ELF-1 (cell line): ENCODE measurements at regions not wholly inside any gene's neighbourhood (a gene's known extent, or its start where the extent isn't known, plus 50 kb on each side); places are given as distances from the start of the nearest gene placed in this dataset.

Experiments
- DNase-seq: peaks from one replicate; pipeline ENCODE4 v3.0.0-alpha.2; 2016; ENCODE audit warnings: low read depth, low spot score

DNA sequence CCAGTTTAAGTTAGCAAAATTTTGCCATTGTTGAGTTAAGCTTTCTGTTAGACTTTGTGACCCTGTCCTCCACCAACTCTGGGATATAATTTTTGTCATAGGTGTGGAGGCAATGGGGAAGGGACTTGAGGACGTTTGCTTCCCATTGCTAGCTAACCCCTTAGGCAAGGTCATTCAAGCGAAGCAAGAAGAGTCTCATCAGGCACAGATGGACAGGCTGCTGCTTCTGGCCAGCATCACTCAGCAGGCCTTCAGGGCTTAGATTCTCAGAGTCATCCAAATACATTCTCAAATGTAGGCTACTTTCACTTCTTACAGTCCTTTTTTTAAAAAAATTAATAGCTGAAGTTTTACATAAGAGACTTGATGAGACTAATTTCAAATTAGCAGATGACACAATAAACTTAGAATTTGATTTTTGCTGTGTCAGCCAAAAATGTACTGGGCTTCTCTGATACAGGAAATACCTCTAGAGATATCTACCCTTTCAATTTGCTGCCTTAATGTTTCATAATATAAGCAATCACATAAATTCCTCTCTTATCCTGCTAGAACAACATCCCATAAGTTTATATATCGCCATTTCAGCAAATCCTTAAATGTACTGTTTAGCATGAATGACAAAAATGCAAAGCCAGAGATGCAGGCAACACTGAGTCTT lies 875.2 kb downstream of the FLRT2 start:
- DNase-seq, result no peak

DNA sequence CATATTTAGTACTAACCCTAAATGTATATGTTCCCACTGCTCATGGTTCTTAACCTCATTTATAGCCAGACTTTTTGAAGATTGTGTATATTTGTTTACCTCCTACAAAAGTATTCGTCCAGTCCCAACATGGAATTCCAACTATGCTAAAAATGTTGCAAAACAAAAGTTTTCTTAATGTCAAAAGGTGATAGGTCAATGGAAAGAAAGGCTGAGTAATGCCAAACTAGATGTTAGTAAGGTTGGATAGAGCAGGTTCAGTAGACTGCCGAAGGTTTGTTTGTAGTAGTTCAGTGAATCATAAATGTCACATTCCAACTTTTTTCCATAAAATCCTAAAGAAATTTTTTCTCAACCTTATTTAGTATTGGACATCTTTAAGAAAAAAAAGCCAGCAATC lies 874.5 kb downstream of the FLRT2 start:
- no peak for DNase-seq

DNA sequence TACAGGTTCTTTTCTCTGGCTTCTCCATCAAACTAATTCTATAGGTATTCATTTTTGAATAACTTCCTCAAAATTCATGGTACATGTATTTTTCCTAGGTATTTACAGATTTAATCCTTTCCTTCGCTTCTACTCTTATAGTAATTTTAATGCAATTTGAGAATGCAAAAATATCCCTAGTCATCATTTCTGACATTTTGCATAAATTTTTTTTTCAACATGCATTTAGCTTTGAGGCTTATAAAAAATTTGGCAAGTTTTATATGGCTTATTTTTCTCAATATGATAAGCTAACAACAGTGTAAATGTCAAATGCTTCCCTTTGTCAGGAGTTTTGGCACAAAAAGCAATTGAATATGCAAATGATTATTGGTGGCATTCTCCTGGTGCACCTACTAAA lies 872.6 kb downstream of the FLRT2 start:
- DNase-seq, result no peak

DNA sequence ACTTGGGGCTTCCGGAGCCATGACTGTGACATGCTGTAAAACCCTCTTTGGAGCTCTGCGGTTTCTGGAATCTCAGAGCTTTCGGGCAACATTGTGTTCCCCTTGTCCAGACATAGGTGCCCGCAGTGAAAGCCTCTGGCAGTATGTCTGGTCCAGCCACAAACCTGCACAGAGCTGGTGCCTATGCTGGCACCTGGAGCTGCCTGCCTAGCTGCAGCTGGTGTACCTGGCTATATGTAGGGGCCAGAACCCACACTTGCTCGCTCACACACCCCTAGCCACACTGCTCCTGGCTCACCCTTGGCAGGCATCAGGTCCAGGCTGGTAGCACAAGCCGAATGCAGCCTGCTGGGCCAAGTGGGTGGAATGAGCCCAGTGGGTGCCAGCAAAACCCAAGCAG lies 861.1 kb downstream of the FLRT2 start:
- DNase-seq, result no peak

DNA sequence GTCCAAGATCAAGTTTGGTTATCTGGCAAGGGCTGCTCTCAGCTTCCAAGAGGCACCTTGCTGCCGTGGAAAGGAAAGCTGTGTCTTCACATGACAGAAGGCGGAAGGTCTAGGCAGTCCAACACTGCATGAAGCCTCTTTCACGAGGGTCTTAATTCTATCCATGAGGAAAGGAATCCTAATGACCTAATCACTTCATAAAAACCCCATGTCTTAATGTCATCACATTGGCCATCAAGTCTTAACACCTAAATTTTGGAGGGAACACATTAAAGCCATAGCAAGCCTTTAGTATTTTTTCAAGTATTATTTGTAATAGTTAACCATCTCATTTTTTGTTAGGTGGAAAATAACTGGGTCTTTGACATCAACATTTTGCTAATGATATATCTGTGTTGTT lies 858.3 kb downstream of the FLRT2 start:
- DNase-seq, result no peak

DNA sequence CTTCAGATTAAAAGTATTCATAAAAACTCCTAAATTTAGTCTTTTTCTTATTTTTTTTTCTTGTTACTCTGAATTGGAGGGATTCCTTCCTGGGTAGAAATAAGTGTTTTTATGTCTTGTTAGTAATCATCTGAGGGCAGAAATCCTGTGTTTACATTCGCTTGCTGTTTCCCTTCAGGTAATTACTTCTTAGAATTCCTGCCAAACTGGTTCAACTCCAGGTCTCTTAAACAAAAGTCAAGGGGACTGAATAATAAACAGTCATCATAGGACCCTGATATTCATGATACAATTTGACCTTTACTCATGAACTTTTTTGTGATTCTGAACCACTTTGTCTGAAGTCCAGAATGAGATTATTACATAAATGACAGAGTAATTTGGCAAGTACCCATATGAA lies 843.9 kb downstream of the FLRT2 start:
- DNase-seq, result no peak

DNA sequence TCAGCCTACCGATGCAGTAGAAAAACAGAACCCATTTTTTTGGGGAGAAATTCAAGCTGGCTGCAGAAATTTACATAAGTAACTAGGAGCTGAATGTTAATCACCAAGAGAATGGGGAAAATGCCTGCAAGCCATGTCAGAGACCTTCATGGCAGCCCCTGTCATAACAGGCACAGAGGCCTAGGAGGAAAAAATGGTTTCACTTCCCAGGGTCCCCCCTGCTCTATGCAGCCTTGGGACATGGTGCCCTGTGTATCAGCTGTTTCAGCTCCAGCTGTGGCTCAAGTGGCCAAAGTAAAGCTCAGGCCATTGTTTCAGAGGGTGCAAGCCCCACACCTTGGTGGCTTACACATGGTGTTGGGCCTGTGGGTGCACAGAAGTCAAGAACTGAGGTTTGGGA lies 842.5 kb downstream of the FLRT2 start:
- DNase-seq, result no peak

DNA sequence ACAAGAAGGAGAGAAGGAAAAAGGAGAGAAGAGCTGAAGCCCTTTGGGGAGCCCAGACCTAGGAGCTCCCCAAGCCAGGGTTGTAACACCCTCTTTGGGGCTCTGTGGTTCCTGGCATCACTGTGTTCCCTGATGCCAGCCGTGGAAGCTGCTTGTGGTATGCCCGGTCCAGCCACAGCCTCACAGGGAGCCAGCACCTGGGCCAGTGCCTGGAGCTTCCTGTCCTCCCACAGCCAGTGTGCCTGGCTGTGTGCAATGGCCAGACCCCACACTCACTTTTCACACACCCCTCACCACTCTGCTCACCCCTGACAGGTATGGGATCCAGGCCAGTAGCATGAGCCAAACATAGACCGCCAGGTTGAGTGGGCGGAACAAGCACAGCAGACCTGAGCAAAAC lies 834.7 kb downstream of the FLRT2 start:
- DNase-seq, result no peak

DNA sequence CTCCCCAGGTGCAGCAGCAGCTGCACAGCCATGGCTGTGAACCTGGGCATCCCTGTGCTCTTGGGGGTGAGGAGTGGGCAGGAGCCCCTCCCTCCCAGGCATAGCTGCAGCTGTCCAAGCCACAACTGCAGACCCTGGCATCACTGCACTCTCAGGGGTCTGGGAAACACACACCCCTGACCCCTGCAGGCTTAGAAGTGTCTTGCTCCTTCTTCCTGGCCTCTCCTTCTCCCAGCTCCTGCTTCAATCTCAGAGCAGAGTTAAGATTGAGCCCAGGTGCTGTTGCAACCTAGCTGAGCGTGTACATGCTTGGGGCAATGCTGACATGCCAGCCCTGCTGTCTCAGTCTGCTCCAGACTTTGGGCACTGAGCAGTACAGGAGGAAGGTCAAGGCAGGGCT lies 833.6 kb downstream of the FLRT2 start:
- DNase-seq, result no peak

DNA sequence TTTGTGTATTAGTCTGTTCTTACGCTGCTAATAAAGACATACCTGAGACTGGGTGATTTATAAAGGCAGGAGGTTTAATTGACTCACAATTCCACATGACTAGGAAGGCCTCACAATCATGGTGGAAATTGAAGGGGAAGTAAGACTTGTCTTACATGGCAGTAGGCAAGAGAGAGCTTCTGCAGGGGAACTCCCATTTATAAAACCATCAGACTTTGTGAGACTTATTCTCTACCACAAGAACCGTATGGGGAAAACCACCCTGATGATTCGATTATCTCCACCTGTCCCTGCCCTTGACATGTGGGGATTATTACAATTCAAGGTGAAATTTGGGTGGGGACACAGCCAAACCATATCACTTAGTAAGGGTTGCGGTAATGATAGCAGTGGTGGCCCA lies 833.1 kb downstream of the FLRT2 start:
- DNase-seq, result no peak

DNA sequence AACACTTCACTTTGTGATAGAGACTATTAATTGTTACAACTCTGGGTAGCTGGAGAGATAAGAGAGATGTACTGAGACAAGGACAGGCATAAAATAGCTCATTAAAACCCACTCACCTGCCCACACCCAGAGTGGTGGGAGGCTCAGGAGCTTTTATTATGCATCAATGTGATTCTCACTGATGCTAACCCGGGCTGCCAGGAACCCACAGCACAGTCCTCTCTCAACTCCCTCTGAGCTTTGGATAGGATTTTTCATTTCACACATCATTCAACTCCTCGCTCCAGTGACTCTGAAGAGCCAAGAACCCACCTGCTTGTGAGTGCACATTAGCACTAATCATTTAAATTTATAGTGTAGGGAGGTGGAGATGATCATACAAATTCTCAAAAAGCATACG lies 827.9 kb downstream of the FLRT2 start:
- DNase-seq, result no peak

DNA sequence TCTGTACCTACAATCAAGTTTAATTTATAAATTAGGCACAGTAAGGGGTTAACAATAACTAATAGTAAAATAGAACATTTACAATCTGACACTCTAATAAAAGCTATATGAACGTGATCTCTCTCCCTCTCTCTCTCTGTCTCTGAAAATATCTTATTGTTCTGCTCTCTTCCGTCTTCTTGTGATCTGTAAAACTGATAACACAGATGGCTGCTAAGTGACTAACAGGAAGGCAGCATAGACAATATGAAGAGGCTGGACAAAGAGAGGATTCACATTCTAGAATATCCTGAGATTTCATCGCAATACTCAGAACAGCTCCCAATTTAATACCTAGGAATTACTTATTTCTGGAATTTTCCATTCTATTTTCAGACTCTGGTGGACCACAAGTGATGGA lies 827.2 kb downstream of the FLRT2 start:
- no peak for DNase-seq

DNA sequence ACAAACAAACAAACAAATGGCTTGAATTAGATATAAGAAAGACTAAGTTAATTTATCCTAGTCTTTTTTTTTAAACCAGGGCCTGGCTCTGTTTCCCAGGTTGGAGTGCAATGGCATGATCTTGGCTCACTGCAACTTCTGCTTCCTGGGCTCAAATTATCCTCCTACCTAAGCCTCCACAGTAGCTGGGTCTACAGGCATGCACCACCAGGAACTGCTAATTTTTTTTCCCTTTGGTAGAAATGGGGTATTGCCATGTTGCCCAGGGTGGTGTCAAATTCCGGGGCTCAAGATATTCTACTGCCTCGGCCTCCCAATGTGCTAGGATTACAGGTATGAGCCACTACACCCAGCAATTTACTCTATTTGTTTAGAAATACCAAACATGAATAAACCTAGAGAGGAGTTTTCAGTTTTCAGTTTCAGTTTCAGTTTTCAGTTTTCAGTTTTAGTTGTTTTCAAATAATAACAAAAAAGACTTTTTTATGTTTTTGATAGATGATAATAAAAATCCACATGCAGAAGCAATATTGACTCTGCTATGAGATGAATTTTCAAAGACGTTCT lies 817.0 kb downstream of the FLRT2 start:
- DNase-seq, result no peak

DNA sequence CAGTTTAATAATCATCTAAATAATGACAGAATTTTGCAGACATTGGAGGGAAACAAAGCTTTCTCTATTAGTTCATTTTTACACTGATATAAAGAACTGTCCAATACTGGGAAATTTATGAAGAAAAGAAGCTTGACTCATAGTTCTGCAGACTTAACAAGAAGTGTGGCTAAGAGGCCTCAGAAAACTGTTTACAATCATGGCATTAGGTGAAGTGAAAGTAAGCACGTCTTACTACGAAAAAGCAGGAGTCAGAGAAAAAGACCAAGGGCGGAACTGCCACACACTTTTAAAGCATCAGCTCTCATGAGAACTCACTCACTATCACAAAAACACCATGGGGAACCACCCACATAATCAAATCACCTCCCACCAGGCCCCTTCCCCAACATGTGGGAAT lies 804.4 kb downstream of the FLRT2 start:
- no peak for DNase-seq

DNA sequence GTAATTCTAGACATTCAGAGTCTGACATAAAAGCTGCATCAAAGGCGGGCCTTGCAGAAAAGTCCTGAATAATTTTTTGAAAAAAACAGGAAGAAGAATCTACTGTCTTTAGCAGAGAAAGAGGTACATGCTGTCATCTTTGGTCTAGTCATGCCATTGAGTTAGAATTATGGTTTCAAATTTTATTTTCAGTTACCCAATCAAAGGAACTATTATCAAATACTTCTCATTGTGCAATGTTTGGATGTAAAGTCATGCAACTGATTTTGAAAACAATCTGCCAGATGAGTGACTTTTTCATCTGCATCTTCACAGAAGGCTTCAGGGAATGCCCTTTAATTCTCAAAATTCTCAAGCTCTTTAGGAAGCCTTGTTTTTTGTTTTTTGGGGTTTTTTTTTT lies 803.5 kb downstream of the FLRT2 start:
- no peak for DNase-seq

DNA sequence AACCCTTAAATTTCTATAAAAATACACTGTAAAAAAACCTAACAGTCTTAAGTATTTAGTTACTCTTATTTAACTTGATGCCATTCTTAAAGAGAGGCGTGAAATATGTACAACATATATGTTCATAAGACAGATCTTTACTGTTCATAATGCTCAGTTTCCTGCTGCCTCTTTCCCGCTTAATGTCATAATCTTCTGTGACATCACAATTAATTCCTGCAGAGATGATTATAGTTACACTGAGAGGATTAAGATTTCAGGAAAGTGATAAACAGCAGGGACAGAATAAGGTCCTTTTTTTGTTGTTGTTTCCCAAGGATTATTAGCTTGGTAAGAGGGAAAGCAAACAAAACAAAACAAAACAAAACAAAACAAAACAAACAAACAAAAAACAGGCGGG lies 801.4 kb downstream of the FLRT2 start:
- DNase-seq, result no peak

DNA sequence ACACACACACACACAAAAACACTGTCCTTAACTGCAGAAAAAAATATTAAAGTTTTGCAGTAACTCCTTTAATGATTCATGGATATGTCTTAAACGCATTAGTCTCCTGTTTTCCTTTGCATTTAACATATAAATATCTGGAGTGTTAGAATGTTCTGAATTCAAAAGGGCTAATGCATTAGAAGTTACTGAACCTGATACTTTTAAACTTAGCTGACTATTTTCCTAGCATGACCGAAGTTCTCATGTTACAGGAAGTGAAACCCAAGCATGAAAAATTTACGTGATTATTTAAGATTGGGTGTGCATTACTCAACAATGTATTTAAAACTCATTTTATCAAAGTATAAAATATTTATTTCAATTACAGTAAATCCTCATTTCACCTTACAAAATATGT lies 791.2 kb downstream of the FLRT2 start:
- no peak for DNase-seq

DNA sequence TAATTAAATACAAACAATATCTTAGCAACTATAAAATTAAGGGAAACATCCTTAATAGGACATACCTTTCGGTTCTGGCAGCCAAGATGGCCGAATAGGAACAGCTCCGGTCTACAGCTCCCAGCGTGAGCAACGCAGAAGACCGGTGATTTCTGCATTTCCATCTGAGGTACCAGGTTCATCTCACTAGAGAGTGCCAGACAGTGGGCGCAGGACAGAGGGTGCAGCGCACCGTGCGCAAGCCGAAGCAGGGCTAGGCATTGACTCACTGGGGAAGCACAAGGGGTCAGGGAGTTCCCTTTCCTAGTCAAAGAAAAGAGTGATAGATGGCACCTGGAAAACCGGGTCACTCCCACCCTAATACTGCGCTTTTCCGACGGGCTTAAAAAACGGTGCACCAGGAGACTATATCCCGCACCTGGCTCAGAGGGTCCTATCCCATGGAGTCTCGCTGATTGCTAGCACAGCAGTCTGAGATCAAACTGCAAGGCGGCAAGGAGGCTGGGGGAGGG lies 782.3 kb downstream of the FLRT2 start:
- peak; percentile 60 for DNase-seq

DNA sequence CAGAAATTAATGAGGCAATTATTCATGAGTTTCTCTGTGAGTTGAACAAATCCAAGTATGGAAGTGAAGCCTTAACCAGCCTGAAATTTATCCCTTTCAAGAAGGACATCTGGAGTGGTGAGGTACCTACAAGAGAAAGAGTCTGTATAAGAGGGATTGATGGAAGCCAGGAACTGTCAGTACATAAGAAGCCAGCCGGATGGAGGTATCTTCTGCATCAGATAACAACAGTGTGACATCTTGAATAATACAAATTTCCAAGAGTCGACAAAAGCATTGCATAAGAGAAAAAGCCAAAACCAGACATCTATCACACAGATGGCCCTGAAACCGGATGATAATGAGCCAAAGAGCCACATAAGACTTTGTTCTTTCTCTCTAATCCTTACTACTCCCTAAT lies 781.2 kb downstream of the FLRT2 start:
- DNase-seq, result no peak

DNA sequence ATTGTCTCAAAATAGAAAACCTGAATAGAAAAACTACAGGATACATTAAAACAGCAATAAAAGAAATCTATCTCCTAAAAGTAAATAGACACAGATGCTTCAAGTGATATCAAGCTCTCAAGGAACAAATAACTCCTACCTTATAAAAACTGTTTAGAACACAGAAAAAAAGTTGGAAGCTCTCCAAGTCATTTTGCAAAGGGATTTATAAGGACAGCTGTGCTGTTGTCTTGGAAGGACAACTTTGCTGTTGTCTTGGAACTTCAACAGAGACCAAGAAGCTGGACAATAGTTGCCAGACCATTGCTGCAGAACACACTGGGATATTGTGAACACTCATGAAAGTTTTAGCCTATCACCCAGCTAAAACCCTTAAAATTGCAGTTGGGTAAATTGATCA lies 780.7 kb downstream of the FLRT2 start:
- no peak for DNase-seq

DNA sequence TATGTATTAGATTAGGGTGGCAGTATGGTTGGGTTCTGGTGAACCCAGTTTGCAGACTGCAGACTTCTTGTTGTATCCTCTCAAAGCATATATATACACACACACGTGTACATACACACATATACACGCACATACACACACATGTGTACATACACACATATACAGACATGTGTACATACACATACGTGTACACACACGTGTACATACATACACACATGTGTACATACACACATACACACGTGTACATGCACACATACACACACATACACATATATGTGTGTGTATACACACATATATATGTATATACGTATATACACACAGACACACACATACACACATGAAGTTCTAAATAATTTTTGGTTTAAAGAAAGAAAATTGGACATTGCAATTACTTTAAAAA lies 780.2 kb downstream of the FLRT2 start:
- DNase-seq, result no peak

DNA sequence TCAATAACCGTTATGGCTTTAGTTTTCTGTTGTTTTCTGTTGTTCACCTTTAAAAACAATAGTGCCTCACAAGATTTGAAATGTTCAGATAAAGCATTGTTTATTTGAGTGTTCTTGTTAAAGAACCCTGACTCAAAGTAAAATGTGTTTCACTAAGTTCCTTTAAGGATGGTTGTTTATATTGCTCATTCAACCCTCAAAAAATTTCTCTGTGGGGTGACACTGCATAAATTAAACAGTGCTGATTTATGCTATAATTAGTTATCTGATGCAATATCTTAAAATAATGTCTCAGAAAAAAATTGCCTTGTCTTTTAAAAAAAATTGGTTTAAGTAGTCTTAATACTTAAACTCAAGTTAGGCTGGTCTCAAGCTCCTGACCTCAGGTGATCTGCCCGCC lies 775.1 kb downstream of the FLRT2 start:
- DNase-seq, result no peak

DNA sequence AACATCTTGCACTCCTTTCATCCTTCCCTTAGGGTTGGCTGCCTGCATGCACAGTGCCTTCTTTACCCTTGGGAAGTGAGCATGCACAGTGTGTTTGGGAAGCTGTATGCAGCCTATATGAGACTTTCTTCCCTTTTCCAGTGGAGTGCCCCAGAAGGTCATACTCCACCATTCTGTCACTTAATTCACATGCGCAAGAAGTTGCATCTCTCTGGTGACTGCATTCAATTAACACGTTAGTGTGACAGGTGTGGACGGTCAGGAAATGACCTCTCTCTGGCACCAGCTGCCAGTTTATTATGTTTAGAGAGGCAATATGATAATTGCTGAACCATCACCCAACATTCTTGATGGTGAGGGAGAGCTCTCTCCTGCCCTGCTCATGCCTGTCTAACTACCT lies 770.0 kb downstream of the FLRT2 start:
- DNase-seq, result no peak

DNA sequence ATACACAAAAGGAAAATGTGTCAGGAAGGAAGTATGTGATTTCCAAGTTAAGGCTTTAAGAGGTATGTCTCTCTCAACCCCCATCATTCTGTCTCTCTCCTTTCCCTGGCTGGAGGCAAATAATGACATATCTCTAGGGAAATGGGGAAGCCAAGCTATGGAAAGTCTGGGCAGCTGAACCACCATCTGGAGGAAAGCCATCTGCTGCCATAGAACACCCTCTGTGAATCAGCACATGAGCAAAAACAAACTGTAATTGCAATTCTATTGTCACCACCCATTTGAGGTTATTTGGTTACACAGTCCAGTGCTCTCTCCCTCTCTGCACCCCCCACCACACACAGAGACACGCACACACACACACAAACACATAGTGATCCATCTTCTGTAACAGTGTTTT lies 766.2 kb downstream of the FLRT2 start:
- DNase-seq, result no peak
